ENCODE measurements at regions not wholly inside any gene's neighbourhood (a gene's known extent, or its start where the extent isn't known, plus 50 kb on each side); places are given as distances from the start of the nearest gene placed in this dataset.

DNA sequence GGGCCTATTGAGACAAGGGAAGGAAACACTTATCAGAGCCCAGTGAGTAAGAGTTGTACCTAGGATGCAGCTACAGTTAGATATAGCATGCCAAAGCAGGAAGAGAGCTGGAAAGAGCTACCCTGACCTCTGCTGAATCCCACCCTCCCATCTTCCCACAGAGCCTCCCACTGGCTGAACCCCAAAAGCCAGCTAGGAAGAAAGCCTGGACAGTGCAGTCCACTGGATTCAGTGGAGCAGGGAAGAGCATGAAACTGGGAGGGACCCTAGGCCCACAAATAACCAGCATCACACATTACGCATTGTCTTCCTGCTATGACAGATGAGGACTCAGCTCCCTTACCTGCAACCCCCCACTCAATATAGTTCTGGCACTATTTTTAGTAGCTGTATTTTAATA is 81.5 kb upstream of the AKAP13 start:
- Histone ChIP-seq H3K36me3 (no peaks in the 10 kb centered on the region), H3K27ac (no peak overlapping the region), H3K4me3 (no peak overlapping the region), H3K27me3 (no peaks in the 10 kb centered on the region), H3K4me1 (peaks cover 0 to 8% (median 0%) of the 10 kb centered on the region in 4 donors), H3K9me3 (no peaks in the 10 kb centered on the region)
- TF ChIP-seq POLR2A (IDR thresholded peaks at IDR 0.05) (no peak), EP300 (IDR thresholded peaks at IDR 0.05; ENCODE audit: low read depth) (no peak), POLR2AphosphoS5 (IDR thresholded peaks at IDR 0.05) (no peak)
- TF ChIP-seq, protein P1, sequence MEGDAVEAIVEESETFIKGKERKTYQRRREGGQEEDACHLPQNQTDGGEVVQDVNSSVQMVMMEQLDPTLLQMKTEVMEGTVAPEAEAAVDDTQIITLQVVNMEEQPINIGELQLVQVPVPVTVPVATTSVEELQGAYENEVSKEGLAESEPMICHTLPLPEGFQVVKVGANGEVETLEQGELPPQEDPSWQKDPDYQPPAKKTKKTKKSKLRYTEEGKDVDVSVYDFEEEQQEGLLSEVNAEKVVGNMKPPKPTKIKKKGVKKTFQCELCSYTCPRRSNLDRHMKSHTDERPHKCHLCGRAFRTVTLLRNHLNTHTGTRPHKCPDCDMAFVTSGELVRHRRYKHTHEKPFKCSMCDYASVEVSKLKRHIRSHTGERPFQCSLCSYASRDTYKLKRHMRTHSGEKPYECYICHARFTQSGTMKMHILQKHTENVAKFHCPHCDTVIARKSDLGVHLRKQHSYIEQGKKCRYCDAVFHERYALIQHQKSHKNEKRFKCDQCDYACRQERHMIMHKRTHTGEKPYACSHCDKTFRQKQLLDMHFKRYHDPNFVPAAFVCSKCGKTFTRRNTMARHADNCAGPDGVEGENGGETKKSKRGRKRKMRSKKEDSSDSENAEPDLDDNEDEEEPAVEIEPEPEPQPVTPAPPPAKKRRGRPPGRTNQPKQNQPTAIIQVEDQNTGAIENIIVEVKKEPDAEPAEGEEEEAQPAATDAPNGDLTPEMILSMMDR (IDR thresholded peaks at IDR 0.05), result no peak
- in situ Hi-C loops (cut with MboI; ENCODE audit: low pct_ligation_motif_present in 1 of 4, low pct_unique_long_range_greater_than_20kb in 1 of 4, low sequenced_read_pairs in 3 of 4) (loop anchor here (25.0 kb wide), 4 partner anchors 137 to 538 kb away; no protein-coding TSS in a partner anchor), intact Hi-C loops (cut with DNase I; ENCODE audit: low total_unique reads) (no loop called here)
- 88% methylated on average over 1 of the region's 1 CpG; no CpG with 5 or more reads in 1 of the 2 donors for WGBS, 2 donors (ENCODE audit: low coverage in 1 of 2)
- no peak for DNase-seq

- Histone ChIP-seq H3K36me3 (no peaks in the 10 kb centered on the region), H3K27ac (no peak overlapping the region), H3K27me3 (no peaks in the 10 kb centered on the region), H3K9me3 (no peaks in the 10 kb centered on the region), H3K4me3 (no peak overlapping the region), H3K4me1 (no peaks in the 10 kb centered on the region)
- in situ Hi-C loops (cut with MboI; ENCODE audit: low pct_ligation_motif_present in 1 of 4, low pct_unique_long_range_greater_than_20kb in 1 of 4, low sequenced_read_pairs in 3 of 4), result loop anchor here in 2 of 4 donors (25.0 kb wide), 2 partner anchors 185 to 535 kb away; no protein-coding TSS in a partner anchor
- TF ChIP-seq POLR2A (IDR thresholded peaks at IDR 0.05), result no peak
- no peak for TF ChIP-seq EP300 (IDR thresholded peaks at IDR 0.05; ENCODE audit: low read depth)
- TF ChIP-seq, protein P1 (IDR thresholded peaks at IDR 0.05), result no peak
- no peak for TF ChIP-seq POLR2AphosphoS5 (IDR thresholded peaks at IDR 0.05)
- WGBS, 2 donors (ENCODE audit: low coverage in 1 of 2), result 81 to 89% methylated on average over 1 to 2 of the region's 2 CpGs
- intact Hi-C loops (cut with DNase I; ENCODE audit: low total_unique reads), result no loop called here
- DNase-seq, result no peak
These were observed 78.1 kb upstream of the AKAP13 start for GRCh38 chr15:85302271-85302670.

GRCh38 chr15:85305050-85305449 is 75.4 kb upstream of the AKAP13 start:
- Histone ChIP-seq H3K9me3 (no peaks in the 10 kb centered on the region), H3K27ac (no peak overlapping the region), H3K27me3 (no peaks in the 10 kb centered on the region), H3K36me3 (no peaks in the 10 kb centered on the region), H3K4me1 (no peaks in the 10 kb centered on the region), H3K4me3 (no peak overlapping the region)
- 77 to 88% methylated on average over 2 of the region's 2 CpGs for WGBS, 2 donors (ENCODE audit: low coverage in 1 of 2)
- TF ChIP-seq POLR2AphosphoS5 (IDR thresholded peaks at IDR 0.05) (no peak), EP300 (IDR thresholded peaks at IDR 0.05; ENCODE audit: low read depth) (no peak), POLR2A (IDR thresholded peaks at IDR 0.05) (no peak)
- TF ChIP-seq, protein P1 (IDR thresholded peaks at IDR 0.05), result no peak
- in situ Hi-C loops (cut with MboI; ENCODE audit: low pct_ligation_motif_present in 1 of 4, low pct_unique_long_range_greater_than_20kb in 1 of 4, low sequenced_read_pairs in 3 of 4) (loop anchor here in 2 of 4 donors (25.0 kb wide), 2 partner anchors 182 to 532 kb away; no protein-coding TSS in a partner anchor), intact Hi-C loops (cut with DNase I; ENCODE audit: low total_unique reads) (no loop called here)
- DNase-seq, result no peak

- DNase-seq, result peak; percentile 31
- Histone ChIP-seq H3K36me3 (no peaks in the 10 kb centered on the region), H3K9me3 (no peaks in the 10 kb centered on the region), H3K4me1 (no peaks in the 10 kb centered on the region), H3K4me3 (no peak overlapping the region), H3K27ac (no peak overlapping the region), H3K27me3 (no peaks in the 10 kb centered on the region)
- no peak for TF ChIP-seq EP300 (IDR thresholded peaks at IDR 0.05; ENCODE audit: low read depth)
- no peak for TF ChIP-seq POLR2AphosphoS5 (IDR thresholded peaks at IDR 0.05)
- TF ChIP-seq POLR2A (IDR thresholded peaks at IDR 0.05), result no peak
- TF ChIP-seq, protein P1 (IDR thresholded peaks at IDR 0.05), result no peak
- WGBS, 2 donors (ENCODE audit: low coverage in 1 of 2), result 66 to 100% methylated on average over 2 to 5 of the region's 5 CpGs
- in situ Hi-C loops (cut with MboI; ENCODE audit: low pct_ligation_motif_present in 1 of 4, low pct_unique_long_range_greater_than_20kb in 1 of 4, low sequenced_read_pairs in 3 of 4), result loop anchor here in 2 of 4 donors (25.0 kb wide), 2 partner anchors 180 to 530 kb away; no protein-coding TSS in a partner anchor
- intact Hi-C loops (cut with DNase I; ENCODE audit: low total_unique reads), result no loop called here
These were observed 73.3 kb upstream of the AKAP13 start for GRCh38 chr15:85306946-85307686.
